Muscle of back (tissue), 3 donors: ENCODE measurements at regions not wholly inside any gene's neighbourhood (a gene's known extent, or its start where the extent isn't known, plus 50 kb on each side); places are given as distances from the start of the nearest gene placed in this dataset.

Experiments used
- DNase-seq, 3 donors: peaks; one replicate each; pipeline versions ENCODE4 v3.0.0 to v3.0.0-alpha.2; 2013

- peak in 1 of 3 donors; percentile 73 for DNase-seq
These were observed 197.2 kb upstream of the HNRNPA3 start for GRCh38 chr2:177015356-177015923.

- DNase-seq, result no peak
These were observed 192.0 kb upstream of the HNRNPA3 start for GRCh38 chr2:177020524-177021119.

- DNase-seq, result no peak
These were observed 190.8 kb upstream of the HNRNPA3 start for GRCh38 chr2:177021706-177022343.

- no peak for DNase-seq
These were observed 187.8 kb upstream of the HNRNPA3 start for GRCh38 chr2:177024765-177025164.

- DNase-seq, result no peak
These were observed 186.3 kb upstream of the HNRNPA3 start for GRCh38 chr2:177026253-177026652.

- DNase-seq, result no peak
These were observed 185.6 kb upstream of the HNRNPA3 start for GRCh38 chr2:177026956-177027355.

GRCh38 chr2:177028296-177028695 lies 184.3 kb upstream of the HNRNPA3 start:
- no peak for DNase-seq

- DNase-seq, result no peak
These were observed 183.5 kb upstream of the HNRNPA3 start for GRCh38 chr2:177029075-177029474.

GRCh38 chr2:177029501-177029900 lies 183.1 kb upstream of the HNRNPA3 start:
- no peak for DNase-seq

- DNase-seq, result no peak
These were observed 182.7 kb upstream of the HNRNPA3 start for GRCh38 chr2:177029901-177030300.

GRCh38 chr2:177030451-177031105 lies 182.0 kb upstream of the HNRNPA3 start:
- DNase-seq, result peak in 1 of 3 donors; percentile 65

GRCh38 chr2:177031438-177032180 lies 181.0 kb upstream of the HNRNPA3 start:
- peak in 1 of 3 donors; percentile 69 for DNase-seq

- no peak for DNase-seq
These were observed 175.8 kb upstream of the HNRNPA3 start for GRCh38 chr2:177036747-177037146.

GRCh38 chr2:177037569-177037968 lies 175.0 kb upstream of the HNRNPA3 start:
- peak in 1 of 3 donors; percentile 57 for DNase-seq

GRCh38 chr2:177038787-177039484 lies 173.7 kb upstream of the HNRNPA3 start:
- peak in 1 of 3 donors; percentile 53 for DNase-seq

GRCh38 chr2:177042311-177042710 lies 170.3 kb upstream of the HNRNPA3 start:
- no peak for DNase-seq

- peak; percentile 45 to 84 (median 62) for DNase-seq
These were observed 167.9 kb upstream of the HNRNPA3 start for GRCh38 chr2:177044671-177045070.

- DNase-seq, result no peak
These were observed 163.6 kb upstream of the HNRNPA3 start for GRCh38 chr2:177048981-177049380.

- DNase-seq, result no peak
These were observed 161.3 kb upstream of the HNRNPA3 start for GRCh38 chr2:177051278-177051677.

GRCh38 chr2:177052471-177052870 lies 160.1 kb upstream of the HNRNPA3 start:
- DNase-seq, result no peak

GRCh38 chr2:177053038-177053437 lies 159.6 kb upstream of the HNRNPA3 start:
- no peak for DNase-seq
